NCI-H345 (cell line): ENCODE measurements at regions not wholly inside any gene's neighbourhood (a gene's known extent, or its start where the extent isn't known, plus 50 kb on each side); places are given as distances from the start of the nearest gene placed in this dataset.
"Not testable (repeated sequence)": the region's sequence is repeated elsewhere in the genome, so short reads cannot be mapped to it uniquely, and the experiment has no call there.

Source experiments
- DNase-seq: peaks from one replicate; lab custom pipeline; 2025; lab: John Stamatoyannopoulos, UW

DNA sequence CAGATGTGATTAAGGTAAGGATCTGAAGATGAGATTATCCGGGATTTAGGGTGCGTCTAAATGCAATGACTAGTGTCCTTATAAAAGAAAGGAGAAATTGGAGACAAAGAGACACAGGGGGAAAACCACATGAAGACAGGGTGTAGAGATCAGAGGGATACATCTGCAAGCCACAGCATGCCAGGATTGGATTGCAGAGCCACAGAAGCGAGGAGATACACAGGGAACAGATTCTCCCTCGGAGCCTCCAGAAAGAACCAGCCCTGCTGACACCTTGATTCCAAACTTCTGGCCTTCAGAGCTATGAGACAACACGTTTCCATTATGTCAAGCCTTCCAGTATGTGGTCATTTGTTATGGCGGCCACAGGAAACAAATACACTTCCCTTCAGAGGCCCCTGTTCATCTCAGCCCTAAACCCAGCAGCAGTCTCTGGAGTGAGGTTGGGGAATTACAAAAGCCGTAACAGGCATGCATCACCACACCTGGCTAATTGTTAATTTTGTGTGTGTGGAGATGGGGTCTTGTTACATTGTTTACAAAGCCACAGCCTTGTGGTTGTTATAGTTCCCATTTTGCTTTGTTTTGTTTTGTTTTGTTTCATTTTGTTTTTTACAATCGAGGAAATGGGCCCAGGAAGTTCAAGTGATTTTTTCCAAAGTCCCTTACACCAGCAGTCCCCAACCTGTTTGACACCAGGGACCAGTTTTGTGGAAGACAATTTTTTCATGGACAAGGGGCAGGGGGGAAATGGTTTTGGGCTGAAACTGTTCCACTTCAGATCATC, 51.6 kb upstream of the LYRM9 start:
- DNase-seq: peak; percentile 5

DNA sequence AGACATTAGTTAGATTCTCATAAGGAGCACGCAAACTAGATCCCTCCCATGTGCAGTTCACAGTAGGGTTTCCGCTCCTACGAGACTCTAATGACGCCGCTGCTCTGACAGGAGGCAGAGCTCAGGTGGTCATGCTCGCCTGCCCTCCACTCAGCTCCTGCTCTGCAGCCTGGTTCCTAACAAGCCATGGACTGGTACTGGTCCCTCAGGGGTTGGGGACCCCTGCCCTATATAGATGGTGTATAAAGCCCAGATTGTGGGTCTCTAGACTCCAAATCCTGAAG, 52.1 kb upstream of the LYRM9 start:
- DNase-seq: no peak

DNA sequence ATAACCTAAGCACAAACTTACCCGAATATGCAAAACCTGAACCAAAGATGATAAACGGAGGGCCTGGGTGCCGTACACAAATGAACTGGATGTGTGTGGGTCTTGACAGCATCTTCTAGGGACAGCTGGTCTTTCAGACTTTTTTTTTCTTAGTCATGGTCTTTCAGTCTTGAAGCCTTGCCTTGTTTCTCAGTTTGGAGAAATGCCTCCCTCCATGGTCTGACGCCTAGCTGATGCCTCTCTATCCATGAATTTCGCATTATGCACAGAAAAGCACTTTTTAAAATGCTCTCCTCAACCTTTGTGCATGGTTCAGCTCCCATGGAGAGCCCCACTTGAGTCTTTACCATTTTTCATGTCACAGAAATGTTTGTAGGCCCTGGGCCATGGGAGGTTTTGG, 52.8 kb upstream of the LYRM9 start:
- DNase-seq: no peak

DNA sequence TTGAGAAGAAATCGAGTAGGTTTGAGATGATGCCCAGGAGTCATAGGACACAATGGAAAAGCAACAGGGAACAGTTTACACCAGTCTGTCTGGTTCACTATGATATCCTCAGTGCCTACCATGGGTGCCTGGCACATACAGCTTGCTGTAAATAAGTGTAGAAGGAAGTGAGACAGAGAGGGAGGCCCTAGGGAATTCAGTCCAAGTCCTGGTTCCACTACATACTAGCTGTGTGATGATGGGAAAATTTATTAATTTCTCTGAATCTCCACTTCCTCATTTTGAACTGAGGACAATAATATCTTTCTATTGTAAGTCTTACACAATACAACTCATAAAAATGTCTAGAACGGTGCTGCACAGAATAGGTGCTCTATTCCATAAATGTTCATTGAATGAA, 53.3 kb upstream of the LYRM9 start:
- DNase-seq: no peak

DNA sequence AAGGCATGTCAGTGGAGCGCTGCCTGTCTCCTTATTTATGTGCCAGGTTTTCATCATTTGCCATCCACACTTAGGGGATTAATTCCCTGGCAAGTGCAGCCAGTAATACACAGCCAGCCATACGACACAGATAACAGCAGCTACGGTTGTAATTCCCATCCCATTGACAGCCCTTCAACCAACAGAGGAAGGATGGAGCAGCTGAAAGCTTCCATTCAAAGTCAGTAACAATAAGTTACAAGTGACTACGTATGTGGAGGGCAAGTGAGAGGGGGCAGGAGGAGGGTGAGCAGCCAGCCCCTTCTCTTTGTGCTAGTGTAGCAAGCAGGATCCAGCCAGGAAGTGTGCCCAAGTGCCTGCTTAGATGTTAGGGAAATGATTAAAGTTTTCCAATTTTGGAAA, 53.8 kb upstream of the LYRM9 start:
- peak; percentile 25 for DNase-seq

DNA sequence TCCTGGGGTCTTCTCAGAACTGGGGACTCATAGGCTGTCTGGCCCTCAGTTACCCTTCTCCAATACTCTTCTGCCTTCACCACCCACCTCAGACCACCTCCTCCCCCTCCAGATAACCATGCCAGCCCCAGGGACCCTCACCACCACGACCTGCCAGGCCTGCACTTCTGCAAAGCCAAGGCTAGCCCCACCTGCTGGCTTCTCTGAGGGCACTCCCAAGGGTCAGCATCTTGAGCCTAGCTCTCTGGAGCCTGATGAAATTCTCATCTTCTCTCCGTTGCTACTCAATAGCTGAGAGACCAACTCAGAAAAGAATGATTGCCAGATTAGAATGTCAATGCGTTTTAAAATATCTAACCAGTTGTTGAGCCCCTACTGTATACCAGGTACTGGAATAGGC, 56.1 kb upstream of the LYRM9 start:
- no peak for DNase-seq

DNA sequence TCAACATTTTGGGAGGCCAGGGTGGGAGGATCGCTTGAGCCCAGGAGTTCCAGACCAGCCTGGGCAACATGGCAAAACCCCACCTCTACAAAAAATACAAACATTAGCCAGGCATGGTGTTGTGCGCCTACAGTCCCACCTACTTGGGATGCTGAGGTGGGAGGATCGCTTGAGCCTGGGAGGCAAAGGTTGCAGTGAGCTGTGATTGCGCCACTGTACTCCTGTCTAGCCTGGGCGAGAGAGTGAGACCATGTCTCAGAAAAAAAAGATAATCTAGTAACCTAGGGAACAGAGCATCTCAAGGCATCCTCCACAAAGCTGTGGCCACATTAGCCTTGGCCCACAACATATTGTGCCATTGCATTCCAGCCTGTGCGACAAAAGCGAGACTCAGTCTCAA, 57.1 kb upstream of the LYRM9 start:
- DNase-seq: not testable (repeated sequence)

DNA sequence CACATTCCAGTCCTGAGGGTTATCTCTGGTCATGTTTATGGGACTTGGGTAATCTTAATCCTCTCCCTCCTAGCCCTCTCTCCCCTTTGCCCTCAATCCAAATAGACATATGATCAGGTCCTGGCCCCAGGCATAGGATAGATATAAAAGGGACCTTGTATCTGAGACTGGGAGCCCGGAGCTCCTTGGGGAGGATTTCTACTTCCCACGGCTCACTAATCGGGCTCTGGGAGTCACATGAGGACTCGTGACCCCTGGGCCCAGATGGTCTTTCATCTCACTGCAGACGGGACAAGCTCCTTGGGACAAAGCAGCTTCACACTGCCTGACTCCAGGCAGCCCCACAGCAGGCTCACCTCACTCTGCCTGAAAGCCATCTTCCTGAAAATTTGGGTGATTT, 57.8 kb upstream of the LYRM9 start:
- DNase-seq: no peak

DNA sequence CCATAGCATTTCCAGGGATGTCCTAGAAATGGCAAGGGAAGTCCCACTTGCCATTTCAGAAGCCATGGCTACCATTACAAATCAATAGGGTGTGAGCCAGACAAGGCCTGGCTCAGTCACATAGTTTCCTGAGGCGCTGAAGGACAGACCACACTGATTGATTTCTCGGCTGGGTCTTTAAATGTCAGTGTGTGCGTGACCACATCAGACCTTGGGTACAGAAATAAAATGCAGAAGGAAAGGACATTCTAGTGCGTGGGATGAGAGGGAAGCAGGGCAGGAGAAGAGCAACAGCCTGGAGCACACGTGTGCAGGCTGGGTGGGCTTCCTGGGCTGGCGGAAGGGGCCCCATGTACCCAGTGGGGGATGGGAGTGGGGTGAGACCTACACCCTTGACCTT, 58.7 kb upstream of the LYRM9 start:
- DNase-seq: no peak

DNA sequence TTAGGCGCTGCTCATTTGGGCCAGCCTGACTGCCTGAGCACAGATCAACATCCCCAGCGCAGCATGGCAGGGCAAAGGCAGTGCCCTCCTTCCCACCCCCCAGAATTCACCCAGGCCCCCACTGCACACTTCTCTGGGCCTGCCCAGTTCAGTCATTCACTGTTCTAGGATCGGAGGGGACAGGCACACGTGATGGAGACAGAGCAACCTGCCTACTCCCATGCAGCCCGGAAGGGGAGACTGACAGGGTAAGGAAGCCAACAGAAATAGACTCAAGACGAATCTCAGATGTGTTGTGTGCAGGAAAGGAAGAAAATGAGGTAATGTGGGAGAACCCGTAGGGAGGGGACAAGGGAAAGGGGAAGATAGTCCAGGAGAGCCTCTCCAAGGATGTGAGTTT, 59.2 kb upstream of the LYRM9 start:
- no peak for DNase-seq

DNA sequence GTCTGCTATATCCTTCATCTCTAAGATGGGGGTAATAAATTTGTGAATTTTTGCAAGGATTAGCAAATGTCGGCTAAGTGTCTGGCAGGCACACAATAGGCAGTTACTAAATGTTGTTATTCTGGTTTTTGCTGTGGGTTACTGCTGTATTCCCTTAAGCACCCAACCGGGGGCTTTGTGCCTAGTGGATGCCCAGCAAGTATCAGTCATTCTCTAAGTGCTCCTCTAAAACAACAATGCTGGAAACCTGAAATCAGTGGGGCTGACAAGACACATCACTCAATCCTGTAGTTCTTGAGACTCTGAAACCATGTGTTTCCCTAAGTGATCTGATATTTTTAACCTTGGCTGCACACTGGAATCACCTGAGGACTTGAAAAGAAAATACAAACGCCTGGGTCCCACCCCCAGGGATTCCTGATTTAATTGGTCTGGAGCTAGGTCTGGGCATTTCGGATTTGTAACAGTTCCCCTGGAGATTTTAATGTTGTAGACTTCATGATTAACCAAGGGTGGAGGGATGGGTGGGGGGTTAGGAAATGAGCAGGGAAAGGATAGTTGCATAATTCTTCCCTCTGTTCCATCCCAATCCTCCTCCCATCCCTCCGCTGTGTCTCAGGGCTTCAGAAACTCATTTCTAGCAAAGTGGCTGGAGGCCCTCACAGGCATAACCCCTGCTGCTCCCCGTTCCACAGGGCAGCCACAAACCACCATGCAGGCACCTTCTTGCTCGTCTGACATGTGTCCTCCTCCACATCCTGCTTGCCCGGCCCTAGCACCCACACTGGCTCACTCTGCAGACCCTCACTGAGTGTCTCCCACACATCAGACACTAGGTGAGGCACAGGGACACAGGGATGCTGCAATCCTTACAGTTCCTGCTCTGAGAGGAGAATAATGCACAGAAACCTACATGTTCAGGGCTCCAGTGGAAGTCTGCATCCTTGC, 61.7 kb upstream of the LYRM9 start:
- no peak for DNase-seq

DNA sequence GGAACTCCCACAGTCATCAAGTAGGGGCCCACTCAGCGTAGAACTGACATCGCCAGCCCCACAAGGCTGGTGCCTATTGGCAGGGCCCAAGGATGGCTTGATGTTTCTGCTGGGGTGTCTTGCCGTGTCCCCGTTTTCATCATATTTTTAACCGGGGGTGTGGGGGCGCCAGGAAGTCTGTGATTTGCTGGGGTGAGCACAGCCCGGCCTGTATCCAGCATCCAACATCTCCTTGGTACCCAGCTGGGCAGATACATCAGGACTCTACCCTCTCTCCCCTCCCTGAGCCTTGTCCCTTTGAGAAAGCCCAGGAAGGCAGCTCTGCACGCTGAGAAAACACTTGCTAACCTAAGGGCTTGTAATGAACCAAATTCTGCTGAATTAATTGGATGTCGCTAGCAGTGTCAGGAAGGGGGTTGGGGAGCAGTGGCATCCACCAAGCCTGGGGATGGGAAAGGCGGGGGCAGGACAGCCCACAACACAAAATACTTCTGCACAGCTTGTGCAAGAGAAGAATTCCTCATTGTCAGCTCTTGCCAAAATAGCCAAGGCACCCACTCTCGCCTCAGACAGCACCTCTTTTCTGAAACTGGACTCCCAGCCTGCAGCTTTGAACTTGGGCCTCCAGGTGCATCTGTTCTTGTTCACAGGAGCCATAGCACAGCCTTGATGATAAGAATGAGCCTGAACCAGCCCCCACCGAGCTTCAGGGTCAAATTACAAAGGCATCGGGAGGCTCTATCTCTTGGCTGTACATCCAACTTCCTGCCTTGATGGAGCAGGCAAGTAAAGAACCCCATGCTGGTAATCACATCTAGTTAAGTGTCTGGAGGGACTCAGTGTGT, 63.7 kb upstream of the LYRM9 start:
- peak; percentile 19 for DNase-seq

DNA sequence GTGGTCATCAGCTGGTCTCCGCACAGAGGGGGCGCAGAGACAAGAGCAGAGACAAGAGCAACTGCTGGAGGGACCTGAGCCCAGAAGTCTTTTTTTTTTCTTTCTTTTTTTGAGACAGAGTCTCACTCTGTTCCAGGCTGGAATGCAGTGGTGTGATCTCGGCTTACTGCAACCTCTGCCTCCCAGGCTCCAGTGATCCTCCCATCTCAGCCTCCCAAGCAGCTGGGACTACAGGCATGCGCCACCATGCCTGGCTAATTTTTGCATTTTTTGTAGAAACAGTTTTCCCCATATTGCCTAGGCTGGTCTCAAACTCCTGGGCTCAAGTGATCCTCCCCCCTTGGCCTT, 64.3 kb upstream of the LYRM9 start:
- not testable (repeated sequence) for DNase-seq

DNA sequence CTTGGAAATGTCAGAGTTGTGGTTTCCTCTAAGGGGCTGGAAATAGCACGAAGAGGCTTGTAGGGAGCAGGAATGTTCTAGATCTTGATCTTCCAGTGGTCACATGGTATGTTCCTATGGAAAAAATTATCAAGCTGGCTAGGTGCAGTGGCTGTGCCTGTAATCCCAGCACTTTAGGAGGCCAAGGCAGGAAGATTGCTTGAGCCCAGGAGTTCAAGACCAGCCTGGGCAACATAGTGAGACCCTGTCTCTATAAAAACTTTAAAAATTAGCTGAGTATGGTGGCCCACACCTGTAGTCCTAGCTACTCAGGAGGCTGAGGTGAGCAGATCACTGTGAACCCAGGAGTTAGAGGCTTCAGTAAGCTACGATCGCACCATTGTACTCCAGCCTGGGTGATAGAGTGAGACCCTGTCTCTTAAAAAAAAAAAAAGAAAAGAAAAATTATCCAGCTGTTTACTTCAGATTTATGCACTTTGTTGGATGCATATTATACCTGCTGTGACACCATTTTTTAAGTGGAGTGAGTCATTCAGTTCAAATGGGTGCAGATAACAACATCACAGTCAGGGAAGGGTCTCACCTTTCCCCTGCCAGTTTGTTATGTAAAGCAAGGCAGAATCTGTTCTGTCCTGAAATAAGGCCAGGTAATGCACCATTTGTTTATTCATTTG, 65.7 kb upstream of the LYRM9 start:
- no peak for DNase-seq

DNA sequence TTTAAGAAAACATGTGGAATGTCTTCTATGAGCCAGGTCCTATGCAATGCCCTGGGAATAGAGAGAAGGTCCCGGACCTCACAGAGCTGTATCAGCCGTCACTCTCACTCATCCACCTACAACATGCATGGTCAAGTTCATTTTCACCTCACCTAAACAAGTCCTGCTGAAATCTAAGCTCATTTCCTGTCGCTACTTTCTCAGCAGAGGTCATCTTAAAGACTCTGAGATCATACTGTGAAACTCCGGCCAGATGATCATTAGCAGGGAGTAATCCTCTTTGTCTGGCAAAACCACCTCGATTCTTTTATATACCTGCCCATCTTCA, 66.2 kb upstream of the LYRM9 start:
- DNase-seq: no peak

DNA sequence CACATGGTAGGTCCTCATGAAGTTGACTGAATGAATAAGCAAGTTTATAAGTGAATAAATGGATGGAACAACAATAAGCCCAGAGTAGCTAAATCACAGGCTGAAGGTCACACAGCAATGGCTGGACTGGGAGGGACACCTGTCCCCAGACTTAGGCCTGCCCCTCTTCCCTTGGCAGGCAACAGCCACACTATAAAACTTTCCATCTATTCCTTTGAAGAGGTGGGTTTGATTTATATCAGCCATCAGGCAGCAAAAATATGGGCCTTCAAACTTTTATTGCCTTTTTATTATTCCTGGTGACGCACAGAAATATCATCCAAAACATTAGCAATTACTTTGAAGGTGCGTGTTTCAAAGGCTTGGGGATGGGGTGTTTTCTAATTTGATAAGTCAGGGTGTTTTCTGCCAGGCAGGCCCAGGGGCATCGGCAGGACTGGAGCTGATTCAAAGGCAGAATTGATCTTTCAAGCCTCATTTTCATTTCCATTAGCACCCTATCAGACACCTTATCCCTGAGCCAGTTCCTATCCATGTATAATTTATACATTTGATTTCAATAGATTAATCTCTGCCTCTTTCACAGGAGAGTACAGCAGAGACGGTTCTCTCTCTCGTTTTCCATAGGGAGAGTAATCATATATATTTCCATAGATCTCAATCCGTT, 67.2 kb upstream of the LYRM9 start:
- no peak for DNase-seq

DNA sequence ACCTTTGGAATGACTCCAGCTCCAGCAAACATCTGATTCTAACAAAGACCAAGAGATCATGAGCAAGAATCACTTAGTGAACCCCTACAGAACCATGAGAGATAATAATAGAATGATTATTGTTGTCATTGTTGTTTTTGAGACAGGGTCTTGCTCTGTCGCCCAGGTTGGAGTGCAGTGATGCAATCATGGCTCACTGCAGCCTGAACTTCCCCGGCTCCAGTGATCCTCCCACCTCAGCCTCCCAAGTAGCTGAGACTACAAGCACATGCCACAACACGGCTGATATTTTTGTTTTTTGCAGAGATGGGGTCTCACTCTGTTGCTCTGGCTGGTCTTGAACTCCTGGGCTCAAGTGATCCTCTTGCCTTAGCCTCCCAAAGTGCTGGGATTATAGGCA, 69.4 kb upstream of the LYRM9 start:
- DNase-seq: not testable (repeated sequence)

DNA sequence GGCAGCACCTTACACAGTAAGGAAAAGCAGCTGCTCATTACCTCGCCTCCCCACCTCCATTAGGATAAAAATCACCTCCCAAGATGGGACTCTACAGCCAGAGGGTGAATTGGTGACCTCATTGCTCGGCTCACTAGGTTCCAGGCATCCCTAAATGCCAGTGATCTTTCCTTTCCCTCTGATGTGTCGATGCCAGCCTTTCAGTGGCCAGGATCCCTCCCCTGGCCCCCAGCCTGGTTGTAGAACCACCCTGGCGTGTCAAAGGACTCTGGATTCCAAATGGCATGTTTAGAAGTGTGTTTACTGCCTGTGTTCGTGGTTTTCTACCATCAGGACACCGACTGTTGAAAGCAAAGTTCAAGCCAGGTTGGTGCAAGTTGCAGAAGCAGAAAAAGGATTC, 72.1 kb upstream of the LYRM9 start:
- no peak for DNase-seq

DNA sequence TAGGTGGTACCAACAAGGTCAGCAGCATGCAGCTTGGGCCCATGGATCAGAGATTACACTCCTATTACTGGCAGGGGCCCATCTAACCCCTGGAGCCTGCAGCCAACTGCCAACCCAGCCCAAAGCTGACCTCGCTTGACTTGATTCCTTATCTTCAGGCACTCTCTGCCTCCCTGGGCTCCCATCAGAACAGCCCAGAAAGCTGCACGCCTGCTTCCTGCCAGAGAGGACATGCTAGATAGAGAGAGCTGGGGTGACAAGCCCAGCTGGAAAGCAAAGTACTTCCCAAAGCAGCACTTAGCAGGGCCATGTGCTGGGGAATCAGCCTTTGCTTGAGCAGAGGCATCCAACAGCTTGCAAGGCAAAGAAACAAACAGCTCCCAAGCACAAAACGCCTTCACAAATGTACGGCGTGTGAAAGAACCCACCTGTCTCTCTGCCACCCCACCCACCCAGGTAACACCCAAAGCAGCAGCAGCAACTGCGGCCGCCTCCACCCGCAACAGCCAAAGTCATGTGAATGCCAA, 74.2 kb upstream of the NLK start:
- DNase-seq: no peak

DNA sequence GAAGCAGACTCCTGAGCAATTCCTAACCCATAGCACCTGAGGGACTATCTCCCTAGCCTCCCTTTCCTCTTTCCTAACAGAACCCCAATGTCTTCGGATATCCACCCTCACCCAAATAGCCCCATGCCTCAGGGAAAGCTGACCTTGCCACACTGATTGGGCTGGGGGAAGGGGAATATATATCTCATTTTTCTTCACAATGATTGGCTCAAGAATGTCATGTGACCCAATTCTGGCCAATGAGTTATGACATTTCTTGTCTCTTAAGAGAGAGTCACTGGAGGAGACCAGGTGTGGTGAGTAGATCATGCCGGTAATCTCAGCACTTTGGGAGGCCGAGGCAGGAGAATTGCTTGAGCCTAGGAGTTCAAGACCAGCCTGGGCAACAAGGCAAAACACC, 71.9 kb upstream of the NLK start:
- DNase-seq: no peak

DNA sequence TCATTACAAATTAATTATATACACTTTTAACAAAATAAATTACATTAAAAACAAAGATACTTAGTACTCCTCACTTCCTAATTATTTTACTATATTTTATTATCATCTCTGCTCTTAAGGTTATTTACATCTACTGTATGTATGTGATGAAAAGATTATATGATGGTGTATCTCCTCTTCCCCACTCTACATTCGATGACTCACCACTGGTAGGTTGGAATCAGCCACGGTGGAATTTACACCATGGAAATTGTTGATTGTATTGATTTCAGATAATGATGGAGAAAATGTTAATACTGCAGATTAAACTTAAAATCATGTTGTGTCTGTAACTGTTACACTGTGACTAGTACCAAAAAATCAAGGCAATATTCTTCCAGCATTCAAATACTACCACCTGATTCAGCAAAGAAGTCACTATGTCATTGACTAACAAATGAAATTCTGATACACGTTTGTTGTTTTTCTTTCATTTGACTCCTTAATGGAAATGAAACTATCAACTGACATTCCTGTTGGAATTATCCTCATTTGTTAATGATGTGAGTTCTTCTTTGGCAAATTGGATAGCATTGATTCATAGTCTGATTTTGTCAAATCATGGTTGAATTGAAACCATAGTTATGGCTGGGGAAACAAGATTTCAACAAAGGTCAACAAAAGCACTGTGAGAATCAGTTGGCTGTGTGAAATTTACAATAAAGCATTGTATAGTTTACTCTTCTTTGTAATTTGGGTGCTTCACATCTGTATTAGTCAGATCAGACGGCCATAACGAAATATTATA, 69.0 kb upstream of the NLK start:
- no peak for DNase-seq
